GM23248 (cell line): ENCODE measurements at regions not wholly inside any gene's neighbourhood (a gene's known extent, or its start where the extent isn't known, plus 50 kb on each side); places are given as distances from the start of the nearest gene placed in this dataset.

ENCODE experiments used
- DNase-seq: peaks from one replicate; pipeline ENCODE4 v3.0.0-alpha.2; 2015
- H2AFZ ChIP-seq: fragments of 200-600 bp; sonication (generic); 2 replicates; pipeline ENCODE4 v1.6.1; 2016; ENCODE audit warnings: antibody characterized with exemption
- H3F3A ChIP-seq: fragments of 200-600 bp; sonication (generic); 2 replicates; pipeline ENCODE4 v1.6.1; 2016; ENCODE audit warnings: mild to moderate bottlenecking, antibody characterized with exemption, mixed run types; ENCODE audit not compliant: insufficient read depth
- H3K27ac ChIP-seq: fragments of 200-600 bp; sonication (generic); 2 replicates; pipeline ENCODE4 v1.5.1; 2016; ENCODE audit warnings: mild to moderate bottlenecking
- H3K27me3 ChIP-seq: fragments of 200-600 bp; sonication (generic); replicated peaks from 2 replicates; pipeline ENCODE4 v1.6.1; 2016; ENCODE audit warnings: mild to moderate bottlenecking; ENCODE audit not compliant: insufficient read depth
- H3K36me3 ChIP-seq: fragments of 200-600 bp; sonication (generic); 2 replicates; pipeline ENCODE4 v1.6.1; 2016; ENCODE audit warnings: low read depth, mild to moderate bottlenecking
- H3K4me1 ChIP-seq: fragments of 200-600 bp; sonication (generic); 2 replicates; pipeline ENCODE4 v1.6.1; 2016; ENCODE audit warnings: mild to moderate bottlenecking; ENCODE audit not compliant: insufficient read depth
- H3K4me2 ChIP-seq: fragments of 200-600 bp; sonication (generic); one replicate; pipeline ENCODE4 v1.6.1; 2016; ENCODE audit warnings: mild to moderate bottlenecking; ENCODE audit not compliant: unreplicated experiment
- H3K4me3 ChIP-seq: fragments of 200-600 bp; sonication (generic); 2 replicates; pipeline ENCODE4 v1.5.1; 2016; ENCODE audit warnings: mild to moderate bottlenecking
- H3K79me2 ChIP-seq: fragments of 200-600 bp; sonication (generic); 2 replicates; pipeline ENCODE4 v1.6.1; 2016; ENCODE audit warnings: mild to moderate bottlenecking; ENCODE audit not compliant: insufficient read depth
- H3K9ac ChIP-seq: fragments of 200-600 bp; sonication (generic); 2 replicates; pipeline ENCODE4 v1.6.1; 2016; ENCODE audit warnings: mild to moderate bottlenecking
- H3K9me2 ChIP-seq: fragments of 200-600 bp; sonication (generic); 2 replicates; pipeline ENCODE4 v1.6.1; 2016; ENCODE audit warnings: mixed run types, mild to moderate bottlenecking, moderate library complexity; ENCODE audit not compliant: insufficient read depth
- H3K9me3 ChIP-seq: fragments of 200-600 bp; sonication (generic); one replicate; pipeline ENCODE4 v1.6.1; 2017; ENCODE audit warnings: low read depth
- H4K20me1 ChIP-seq: fragments of 200-600 bp; sonication (generic); 2 replicates; pipeline ENCODE4 v1.6.0; 2016; ENCODE audit not compliant: insufficient read depth
- EZH2 ChIP-seq: fragments of 200-600 bp; sonication (generic); IDR thresholded peaks from 2 replicates; pipeline ENCODE4 v1.6.1; 2018; ENCODE audit warnings: antibody characterized with exemption, mild to moderate bottlenecking; ENCODE audit not compliant: insufficient read depth, poor library complexity, severe bottlenecking
- EZH2phosphoT487 ChIP-seq: fragments of 200-600 bp; sonication (generic); IDR thresholded peaks from 2 replicates; pipeline ENCODE4 v1.6.1; 2018; ENCODE audit warnings: antibody characterized with exemption, moderate library complexity, mild to moderate bottlenecking, low read depth; ENCODE audit not compliant: insufficient read depth
- WGBS, 2 experiments: methylation state at CpG; one replicate each; pipeline ENCODE4 v1.1.6; 2015 to 2017; ENCODE audit warnings: low lambda C conversion rate in 2 of 2, low coverage in 1 of 2; ENCODE audit errors: missing lambda C conversion rate in 2 of 2; 5-methylcytosine and 5-hydroxymethylcytosine counted together
- in situ Hi-C: fragments of 300-500 bp; cut with MboI; formaldehyde crosslinking; loops from 2 replicates; pipeline ENCODE4 v1.15.0; 2020

GRCh38 chr13:87736849-87737385, 65.7 kb downstream of the SLITRK5 start:
- no peaks in the 10 kb centered on the region for H4K20me1 ChIP-seq
- no peaks in the 10 kb centered on the region for H3K4me1 ChIP-seq
- H2AFZ ChIP-seq: no peak overlapping the region
- no peaks in the 10 kb centered on the region for H3K9me2 ChIP-seq
- H3K36me3 ChIP-seq: no peaks in the 10 kb centered on the region
- in situ Hi-C loops: no loop called here
- no peaks in the 10 kb centered on the region for H3K27me3 ChIP-seq
- 0 to 6% methylated on average over 1 of the region's 1 CpG for WGBS, 2 experiments
- H3K27ac ChIP-seq: no peak overlapping the region
- no peak overlapping the region for H3K9ac ChIP-seq
- H3K4me3 ChIP-seq: no peak overlapping the region
- no peaks in the 10 kb centered on the region for H3K9me3 ChIP-seq
- H3K79me2 ChIP-seq: no peaks in the 10 kb centered on the region
- no peak for TF ChIP-seq EZH2
- TF ChIP-seq EZH2phosphoT487: no peak
- no peaks in the 10 kb centered on the region for H3F3A ChIP-seq
- no peak overlapping the region for H3K4me2 ChIP-seq
- no peak for DNase-seq

DNA sequence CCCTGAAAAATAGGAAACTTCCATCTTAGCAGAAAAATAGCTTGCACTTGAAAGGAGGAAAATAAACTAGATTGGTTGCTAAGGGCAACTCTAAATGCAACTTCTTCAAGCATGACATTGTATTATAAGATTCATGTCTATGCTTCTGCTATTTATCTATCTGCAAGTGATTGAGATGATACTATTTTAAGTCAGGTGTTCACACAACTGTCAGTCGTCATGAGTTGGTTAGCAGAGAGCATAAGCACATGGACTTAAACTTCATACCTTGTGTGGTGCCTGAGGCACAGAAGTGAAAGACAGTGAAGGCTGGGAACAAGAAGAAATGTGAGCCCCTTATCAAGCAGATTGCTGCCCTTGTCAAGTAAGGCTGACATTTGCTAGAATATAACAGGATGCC, 82.9 kb downstream of the SLITRK5 start:
- Histone ChIP-seq H3K36me3 (no peaks in the 10 kb centered on the region), H4K20me1 (no peaks in the 10 kb centered on the region), H3K4me2 (no peak overlapping the region), H2AFZ (no peak overlapping the region), H3K27ac (no peak overlapping the region), H3K27me3 (no peaks in the 10 kb centered on the region), H3F3A (no peaks in the 10 kb centered on the region), H3K4me3 (no peak overlapping the region), H3K4me1 (no peaks in the 10 kb centered on the region), H3K79me2 (no peaks in the 10 kb centered on the region), H3K9me3 (no peaks in the 10 kb centered on the region), H3K9me2 (no peaks in the 10 kb centered on the region), H3K9ac (no peak overlapping the region)
- in situ Hi-C loops: no loop called here
- TF ChIP-seq EZH2phosphoT487: no peak
- TF ChIP-seq EZH2: no peak
- whole genome bisulfite sequencing, 2 experiments: 0 to 6% methylated on average over 1 of the region's 1 CpG
- DNase-seq: no peak

GRCh38 chr13:87769445-87769844, 98.3 kb downstream of the SLITRK5 start:
- H3K9me3 ChIP-seq: no peaks in the 10 kb centered on the region
- H3K4me1 ChIP-seq: no peaks in the 10 kb centered on the region
- TF ChIP-seq EZH2phosphoT487 (no peak), EZH2 (no peak)
- H3K27ac ChIP-seq: no peak overlapping the region
- 44% methylated on average over 4 of the region's 4 CpGs for WGBS, 2 experiments
- no peak for DNase-seq
- no peak overlapping the region for H3K9ac ChIP-seq
- H3K4me3 ChIP-seq: no peak overlapping the region
- no peaks in the 10 kb centered on the region for H4K20me1 ChIP-seq
- no peaks in the 10 kb centered on the region for H3F3A ChIP-seq
- no peaks in the 10 kb centered on the region for H3K9me2 ChIP-seq
- in situ Hi-C loops: no loop called here
- no peak overlapping the region for H2AFZ ChIP-seq
- H3K79me2 ChIP-seq: no peaks in the 10 kb centered on the region
- no peak overlapping the region for H3K4me2 ChIP-seq
- no peaks in the 10 kb centered on the region for H3K36me3 ChIP-seq
- H3K27me3 ChIP-seq: no peaks in the 10 kb centered on the region

DNA sequence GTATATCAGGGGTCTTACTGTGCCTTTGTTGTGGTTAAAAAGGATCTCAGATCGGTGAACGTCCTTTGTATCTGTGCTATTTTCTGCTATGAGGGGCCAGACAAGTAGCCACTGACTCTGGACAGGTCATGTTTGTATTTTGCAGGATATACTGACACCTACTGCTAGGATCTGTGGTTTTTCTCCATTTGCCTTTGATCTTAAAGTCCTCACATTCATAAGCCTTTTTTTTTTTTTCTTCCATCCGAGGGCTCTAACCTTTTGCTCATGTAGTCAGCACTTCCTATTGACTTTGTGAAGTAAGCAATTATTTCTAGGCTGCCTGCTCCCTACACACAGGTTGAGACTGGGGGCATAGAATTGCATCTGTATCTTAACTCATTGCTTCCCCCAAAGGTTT, 106.2 kb downstream of the SLITRK5 start:
- Histone ChIP-seq H4K20me1 (no peaks in the 10 kb centered on the region), H3K4me2 (no peak overlapping the region), H3K4me1 (no peaks in the 10 kb centered on the region), H3K36me3 (no peaks in the 10 kb centered on the region), H3K79me2 (no peaks in the 10 kb centered on the region), H3K9ac (no peak overlapping the region), H3K27me3 (no peaks in the 10 kb centered on the region), H3K27ac (no peak overlapping the region), H3K9me3 (no peaks in the 10 kb centered on the region), H3K9me2 (no peaks in the 10 kb centered on the region), H3F3A (no peaks in the 10 kb centered on the region), H3K4me3 (no peak overlapping the region), H2AFZ (no peak overlapping the region)
- TF ChIP-seq EZH2: no peak
- no peak for TF ChIP-seq EZH2phosphoT487
- in situ Hi-C loops: no loop called here
- DNase-seq: no peak
- WGBS, 2 experiments: 8 to 13% methylated on average over 3 of the region's 3 CpGs

DNA sequence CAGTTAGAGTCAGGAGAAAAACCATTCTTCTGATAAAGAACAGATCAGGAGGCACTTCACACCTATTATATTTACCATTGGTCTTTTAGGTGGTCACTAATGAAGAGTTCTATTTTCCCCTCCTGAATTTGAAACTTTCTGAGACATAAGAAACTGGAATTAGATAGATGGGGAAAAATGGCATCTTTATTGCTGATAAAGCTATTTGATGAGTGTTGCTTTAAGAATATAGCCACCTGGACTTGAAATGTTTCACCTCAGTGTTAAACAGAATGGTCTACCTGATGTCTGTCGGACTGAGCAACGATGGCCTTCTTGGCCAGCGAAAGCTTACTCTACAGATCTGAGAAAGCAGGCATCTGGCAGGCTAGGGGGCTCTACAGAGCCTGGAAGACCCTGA, 107.0 kb downstream of the SLITRK5 start:
- Histone ChIP-seq H4K20me1 (no peaks in the 10 kb centered on the region), H3K36me3 (no peaks in the 10 kb centered on the region), H3K4me2 (no peak overlapping the region), H2AFZ (no peak overlapping the region), H3K9ac (no peak overlapping the region), H3K4me3 (no peak overlapping the region), H3K79me2 (no peaks in the 10 kb centered on the region), H3F3A (no peaks in the 10 kb centered on the region), H3K27me3 (no peaks in the 10 kb centered on the region), H3K9me3 (no peaks in the 10 kb centered on the region), H3K9me2 (no peaks in the 10 kb centered on the region), H3K4me1 (no peaks in the 10 kb centered on the region), H3K27ac (no peak overlapping the region)
- WGBS, 2 experiments: 6 to 12% methylated on average over 3 of the region's 3 CpGs
- in situ Hi-C loops: no loop called here
- no peak for DNase-seq
- no peak for TF ChIP-seq EZH2
- TF ChIP-seq EZH2phosphoT487: no peak
